ENCODE measurements at regions not wholly inside any gene's neighbourhood (a gene's known extent, or its start where the extent isn't known, plus 50 kb on each side); places are given as distances from the start of the nearest gene placed in this dataset.
"Not testable (repeated sequence)": the region's sequence is repeated elsewhere in the genome, so short reads cannot be mapped to it uniquely, and the experiment has no call there.

DNA sequence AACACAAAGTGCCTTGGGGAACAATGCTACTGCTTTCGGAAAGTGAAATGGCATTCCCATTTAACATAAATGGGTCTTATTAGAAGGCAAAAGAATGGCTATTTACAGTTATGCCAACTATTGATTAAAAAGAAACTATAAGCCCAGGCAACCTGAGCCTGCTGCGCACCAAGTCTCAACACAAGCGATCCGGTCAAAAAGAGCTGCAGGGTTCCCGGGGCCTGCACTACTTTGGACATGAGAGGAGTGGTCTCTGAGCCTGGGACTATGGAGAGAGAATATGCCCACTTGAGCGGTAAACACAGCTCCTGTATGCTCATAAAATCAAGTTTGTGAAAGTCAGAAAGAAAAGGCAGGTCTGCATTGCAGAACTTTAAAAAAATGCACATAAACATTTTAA lies 660.7 kb downstream of the EFNA5 start:
- Histone ChIP-seq H3K9ac (ENCODE audit: low read length) (no peak overlapping the region), H3K4me1 (ENCODE audit: control insufficient read depth, insufficient read depth, low read length) (peaks cover 5% of the 10 kb centered on the region), H3K36me3 (ENCODE audit: control insufficient read depth, insufficient read depth, low read length) (no peaks in the 10 kb centered on the region), H3K9me3 (ENCODE audit: control insufficient read depth, insufficient read depth, low read depth, low read length) (no peaks in the 10 kb centered on the region), H3K27ac (ENCODE audit: low read depth, low read length) (no peak overlapping the region), H3K4me3 (ENCODE audit: low read depth, low read length) (no peak overlapping the region), H3K27me3 (ENCODE audit: control insufficient read depth, insufficient read depth, low read length) (no peaks in the 10 kb centered on the region)

GRCh38 chr5:107005653-107006052 lies 665.1 kb downstream of the EFNA5 start:
- no peaks in the 10 kb centered on the region for H3K4me1 ChIP-seq (ENCODE audit: control insufficient read depth, insufficient read depth, low read length)
- H3K27ac ChIP-seq (ENCODE audit: low read depth, low read length): no peak overlapping the region
- H3K4me3 ChIP-seq (ENCODE audit: low read depth, low read length): no peak overlapping the region
- no peaks in the 10 kb centered on the region for H3K9me3 ChIP-seq (ENCODE audit: control insufficient read depth, insufficient read depth, low read depth, low read length)
- H3K27me3 ChIP-seq (ENCODE audit: control insufficient read depth, insufficient read depth, low read length): no peaks in the 10 kb centered on the region
- no peak overlapping the region for H3K9ac ChIP-seq (ENCODE audit: low read length)
- no peaks in the 10 kb centered on the region for H3K36me3 ChIP-seq (ENCODE audit: control insufficient read depth, insufficient read depth, low read length)

DNA sequence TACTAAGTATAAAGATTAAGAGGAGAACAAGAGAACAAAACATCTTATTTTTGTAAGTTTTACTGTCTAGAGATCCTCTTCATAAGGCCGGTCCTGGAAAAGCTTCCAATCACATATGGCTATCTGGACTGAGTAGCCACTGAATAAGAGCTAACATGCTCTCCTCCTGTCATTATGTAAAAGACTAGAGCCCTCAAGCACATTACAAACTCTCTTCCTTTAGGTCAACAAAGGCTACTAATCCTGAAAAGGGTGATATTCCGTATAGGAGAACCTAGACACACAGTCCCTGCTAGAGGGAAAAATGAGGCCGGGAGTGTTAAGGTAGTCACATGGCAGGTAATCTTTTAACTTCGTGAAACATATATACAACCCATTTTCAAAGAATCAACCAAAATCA lies 665.6 kb downstream of the EFNA5 start:
- no peaks in the 10 kb centered on the region for H3K4me1 ChIP-seq (ENCODE audit: control insufficient read depth, insufficient read depth, low read length)
- H3K27ac ChIP-seq (ENCODE audit: low read depth, low read length): no peak overlapping the region
- H3K9me3 ChIP-seq (ENCODE audit: control insufficient read depth, insufficient read depth, low read depth, low read length): no peaks in the 10 kb centered on the region; the same call in 1 of the 2 replicates
- no peak overlapping the region for H3K4me3 ChIP-seq (ENCODE audit: low read depth, low read length)
- H3K27me3 ChIP-seq (ENCODE audit: control insufficient read depth, insufficient read depth, low read length): no peaks in the 10 kb centered on the region
- no peak overlapping the region for H3K9ac ChIP-seq (ENCODE audit: low read length)
- no peaks in the 10 kb centered on the region for H3K36me3 ChIP-seq (ENCODE audit: control insufficient read depth, insufficient read depth, low read length)

- no peak overlapping the region for H3K4me3 ChIP-seq (ENCODE audit: low read depth, low read length)
- H3K4me1 ChIP-seq (ENCODE audit: control insufficient read depth, insufficient read depth, low read length): no peaks in the 10 kb centered on the region
- peaks cover 8% of the 10 kb centered on the region for H3K9me3 ChIP-seq (ENCODE audit: control insufficient read depth, insufficient read depth, low read depth, low read length)
- no peak overlapping the region for H3K9ac ChIP-seq (ENCODE audit: low read length)
- H3K27me3 ChIP-seq (ENCODE audit: control insufficient read depth, insufficient read depth, low read length): no peaks in the 10 kb centered on the region
- H3K27ac ChIP-seq (ENCODE audit: low read depth, low read length): no peak overlapping the region
- no peaks in the 10 kb centered on the region for H3K36me3 ChIP-seq (ENCODE audit: control insufficient read depth, insufficient read depth, low read length)
These were observed 668.6 kb downstream of the EFNA5 start for GRCh38 chr5:107002115-107002514.

DNA sequence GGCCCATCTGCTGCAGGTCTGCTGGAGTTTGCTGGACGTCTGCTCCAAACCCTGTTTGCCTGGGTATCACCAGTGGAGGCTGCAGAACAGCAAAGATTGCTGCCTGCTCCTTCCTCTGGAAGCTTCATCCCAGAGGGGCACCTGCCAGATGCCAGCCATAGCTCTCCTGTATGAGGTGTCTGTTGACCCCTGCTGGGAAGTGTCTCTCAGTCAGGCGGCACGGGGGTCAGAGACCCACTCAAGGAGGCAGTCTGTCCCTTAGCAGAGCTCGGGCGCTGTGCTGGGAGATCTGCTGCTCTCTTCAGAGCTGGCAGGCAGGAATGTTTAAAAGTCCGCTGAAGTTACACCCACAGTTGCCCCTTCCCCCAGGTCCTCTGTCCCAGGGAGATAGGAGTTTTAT lies 671.2 kb downstream of the EFNA5 start:
- not testable (repeated sequence) for H3K36me3 ChIP-seq (ENCODE audit: control insufficient read depth, insufficient read depth, low read length); H3K4me1 ChIP-seq (ENCODE audit: control insufficient read depth, insufficient read depth, low read length); H3K27me3 ChIP-seq (ENCODE audit: control insufficient read depth, insufficient read depth, low read length); H3K4me3 ChIP-seq (ENCODE audit: low read depth, low read length); H3K27ac ChIP-seq (ENCODE audit: low read depth, low read length); H3K9me3 ChIP-seq (ENCODE audit: control insufficient read depth, insufficient read depth, low read depth, low read length); H3K9ac ChIP-seq (ENCODE audit: low read length)

GRCh38 chr5:106986006-106986405 lies 684.7 kb downstream of the EFNA5 start:
- Histone ChIP-seq H3K9me3 (ENCODE audit: control insufficient read depth, insufficient read depth, low read depth, low read length) (no peaks in the 10 kb centered on the region), H3K4me1 (ENCODE audit: control insufficient read depth, insufficient read depth, low read length) (peaks cover 34% of the 10 kb centered on the region), H3K4me3 (ENCODE audit: low read depth, low read length) (no peak overlapping the region), H3K9ac (ENCODE audit: low read length) (no peak overlapping the region), H3K27ac (ENCODE audit: low read depth, low read length) (peak overlapping the region; percentile 96; the same call in 1 of the 2 replicates), H3K27me3 (ENCODE audit: control insufficient read depth, insufficient read depth, low read length) (no peaks in the 10 kb centered on the region), H3K36me3 (ENCODE audit: control insufficient read depth, insufficient read depth, low read length) (peaks cover 38% of the 10 kb centered on the region)

- Histone ChIP-seq H3K9ac (ENCODE audit: low read length) (peak overlapping the region; percentile 64), H3K36me3 (ENCODE audit: control insufficient read depth, insufficient read depth, low read length) (peaks cover 46% of the 10 kb centered on the region), H3K27me3 (ENCODE audit: control insufficient read depth, insufficient read depth, low read length) (no peaks in the 10 kb centered on the region), H3K9me3 (ENCODE audit: control insufficient read depth, insufficient read depth, low read depth, low read length) (no peaks in the 10 kb centered on the region), H3K4me3 (ENCODE audit: low read depth, low read length) (peak overlapping the region; percentile 41), H3K4me1 (ENCODE audit: control insufficient read depth, insufficient read depth, low read length) (peaks cover 34% of the 10 kb centered on the region), H3K27ac (ENCODE audit: low read depth, low read length) (peak overlapping the region; percentile 96)
These were observed 685.6 kb downstream of the EFNA5 start for GRCh38 chr5:106985174-106985573.

GRCh38 chr5:106979178-106979577 lies 691.6 kb downstream of the EFNA5 start:
- not testable (repeated sequence) for H3K27me3 ChIP-seq (ENCODE audit: control insufficient read depth, insufficient read depth, low read length); H3K9me3 ChIP-seq (ENCODE audit: control insufficient read depth, insufficient read depth, low read depth, low read length)
- peak overlapping the region; percentile 91 for H3K4me3 ChIP-seq (ENCODE audit: low read depth, low read length)
- peaks cover 26% of the 10 kb centered on the region for H3K36me3 ChIP-seq (ENCODE audit: control insufficient read depth, insufficient read depth, low read length)
- H3K9ac ChIP-seq (ENCODE audit: low read length): peak overlapping the region; percentile 100
- peak overlapping the region; percentile 98 for H3K27ac ChIP-seq (ENCODE audit: low read depth, low read length)
- H3K4me1 ChIP-seq (ENCODE audit: control insufficient read depth, insufficient read depth, low read length): peaks cover 42% of the 10 kb centered on the region

DNA sequence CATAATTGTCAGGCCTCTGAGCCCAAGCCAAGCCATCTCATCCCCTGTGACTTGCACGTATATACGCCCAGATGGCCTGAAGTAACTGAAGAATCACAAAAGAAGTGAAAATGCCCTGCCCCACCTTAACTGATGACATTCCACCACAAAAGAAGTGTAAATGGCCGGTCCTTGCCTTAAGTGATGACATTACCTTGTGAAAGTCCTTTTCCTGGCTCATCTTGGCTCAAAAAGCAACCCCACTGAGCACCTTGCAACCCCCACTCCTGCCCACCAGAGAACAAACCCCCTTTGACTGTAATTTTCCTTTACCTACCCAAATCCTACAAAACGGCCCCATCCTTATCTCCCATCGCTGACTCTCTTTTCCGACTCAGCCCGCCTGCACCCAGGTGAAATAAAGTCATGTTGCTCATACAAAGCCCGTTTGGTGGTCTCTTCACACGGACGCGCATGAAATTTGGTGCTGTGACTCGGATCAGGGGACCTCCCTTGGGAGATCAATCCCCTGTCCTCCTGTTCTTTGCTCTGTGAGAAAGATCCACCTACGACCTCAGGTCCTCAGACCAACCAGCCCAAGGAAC lies 692.1 kb downstream of the EFNA5 start:
- peak overlapping the region; percentile 91 for H3K4me3 ChIP-seq (ENCODE audit: low read depth, low read length)
- H3K27ac ChIP-seq (ENCODE audit: low read depth, low read length): peak overlapping the region; percentile 98
- H3K4me1 ChIP-seq (ENCODE audit: control insufficient read depth, insufficient read depth, low read length): peaks cover 43% of the 10 kb centered on the region
- H3K36me3 ChIP-seq (ENCODE audit: control insufficient read depth, insufficient read depth, low read length): peaks cover 23% of the 10 kb centered on the region
- H3K27me3 ChIP-seq (ENCODE audit: control insufficient read depth, insufficient read depth, low read length); H3K9me3 ChIP-seq (ENCODE audit: control insufficient read depth, insufficient read depth, low read depth, low read length): not testable (repeated sequence)
- peak overlapping the region; percentile 100 for H3K9ac ChIP-seq (ENCODE audit: low read length)

DNA sequence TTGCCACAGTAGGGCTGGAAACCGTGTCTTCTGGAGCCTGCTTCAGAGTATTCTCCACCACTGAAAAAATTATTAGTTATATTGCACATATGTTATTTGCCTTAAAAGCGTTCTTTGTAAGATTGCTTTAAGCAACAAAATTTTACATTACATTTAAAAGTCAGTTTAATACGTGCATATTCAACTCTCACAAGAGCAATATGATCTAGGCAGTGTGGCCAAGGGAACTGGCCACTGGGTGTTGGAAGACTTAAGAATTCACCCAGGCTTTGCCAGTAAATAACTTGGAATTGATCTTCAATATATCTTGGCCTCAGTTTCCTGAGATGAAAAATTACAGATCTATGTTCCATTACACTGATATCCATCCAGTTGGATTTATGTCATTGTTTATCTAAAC lies 694.4 kb downstream of the EFNA5 start:
- peak overlapping the region; percentile 96; the same call in 1 of the 2 replicates for H3K27ac ChIP-seq (ENCODE audit: low read depth, low read length)
- no peaks in the 10 kb centered on the region; the same call in 1 of the 2 replicates for H3K27me3 ChIP-seq (ENCODE audit: control insufficient read depth, insufficient read depth, low read length)
- peaks cover 17% of the 10 kb centered on the region for H3K36me3 ChIP-seq (ENCODE audit: control insufficient read depth, insufficient read depth, low read length)
- peaks cover 56% of the 10 kb centered on the region for H3K4me1 ChIP-seq (ENCODE audit: control insufficient read depth, insufficient read depth, low read length)
- H3K9me3 ChIP-seq (ENCODE audit: control insufficient read depth, insufficient read depth, low read depth, low read length): no peaks in the 10 kb centered on the region
- H3K4me3 ChIP-seq (ENCODE audit: low read depth, low read length): no peak overlapping the region
- H3K9ac ChIP-seq (ENCODE audit: low read length): no peak overlapping the region

DNA sequence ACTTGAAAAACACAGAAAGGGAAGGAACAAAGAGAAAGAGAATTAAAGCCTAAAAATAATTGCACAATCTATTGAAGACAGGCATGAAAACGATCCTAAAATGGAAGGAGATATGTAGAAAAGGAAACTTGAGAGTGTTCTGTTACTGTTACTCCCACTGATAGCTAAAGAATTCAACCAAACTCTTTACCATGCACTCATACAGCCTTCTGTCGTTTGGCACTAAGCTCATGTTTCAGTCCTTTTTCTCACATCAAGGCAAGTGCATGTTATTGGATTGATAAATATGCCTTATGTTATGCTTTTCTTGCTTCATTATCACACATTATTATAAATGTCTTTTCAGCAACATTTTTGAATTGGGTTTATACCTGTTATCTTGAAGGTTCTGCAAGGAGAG lies 696.5 kb downstream of the EFNA5 start:
- H3K4me3 ChIP-seq (ENCODE audit: low read depth, low read length): no peak overlapping the region

More for the DNA sequence above, 696.5 kb downstream of the EFNA5 start:
- no peak overlapping the region for H3K9ac ChIP-seq (ENCODE audit: low read length)
- H3K27ac ChIP-seq (ENCODE audit: low read depth, low read length): no peak overlapping the region
- H3K27me3 ChIP-seq (ENCODE audit: control insufficient read depth, insufficient read depth, low read length): no peaks in the 10 kb centered on the region
- peaks cover 59% of the 10 kb centered on the region for H3K4me1 ChIP-seq (ENCODE audit: control insufficient read depth, insufficient read depth, low read length)
- no peaks in the 10 kb centered on the region for H3K36me3 ChIP-seq (ENCODE audit: control insufficient read depth, insufficient read depth, low read length)
- no peaks in the 10 kb centered on the region for H3K9me3 ChIP-seq (ENCODE audit: control insufficient read depth, insufficient read depth, low read depth, low read length)

Measured in HUES6 (cell line).